Neural cell (in vitro differentiated cells): ENCODE measurements at regions not wholly inside any gene's neighbourhood (a gene's known extent, or its start where the extent isn't known, plus 50 kb on each side); places are given as distances from the start of the nearest gene placed in this dataset.

ENCODE experiments used
- H2AFZ ChIP-seq: fragments of 200-600, 300-800 bp; sonication (generic), shearing (Covaris generic); 2 replicates; pipeline ENCODE4 v1.6.0; 2014; ENCODE audit warnings: low read depth, mild to moderate bottlenecking, antibody characterized with exemption, low read length, moderate library complexity
- H3F3A ChIP-seq: fragments of 200-600 bp; shearing (Covaris generic); 2 replicates; pipeline ENCODE4 v1.6.1; 2016; ENCODE audit warnings: mild to moderate bottlenecking, moderate library complexity, mixed read lengths, antibody characterized with exemption, low read length; ENCODE audit not compliant: insufficient read depth, poor library complexity, severe bottlenecking
- H3K27ac ChIP-seq: fragments of 200-600, 300-800 bp; sonication (generic), shearing (Covaris generic); 2 replicates; pipeline ENCODE4 v1.5.1; 2014; ENCODE audit warnings: mild to moderate bottlenecking, low read length, moderate library complexity
- H3K27me3 ChIP-seq: fragments of 300-800, 200-600 bp; sonication (generic), shearing (Covaris generic); 2 replicates; pipeline ENCODE4 v1.6.0; 2014; ENCODE audit warnings: mild to moderate bottlenecking, low read depth, low read length, moderate library complexity; ENCODE audit not compliant: insufficient read depth
- H3K36me3 ChIP-seq: fragments of 300-800, 200-600 bp; sonication (generic), shearing (Covaris generic); 2 replicates; pipeline ENCODE4 v1.5.1; 2014; ENCODE audit warnings: mild to moderate bottlenecking, antibody characterized with exemption, low read length, moderate library complexity; ENCODE audit not compliant: insufficient read depth
- H3K4me2 ChIP-seq: fragments of 300-800, 200-600 bp; sonication (generic), shearing (Covaris generic); 2 replicates; pipeline ENCODE4 v1.6.0; 2014; ENCODE audit warnings: mild to moderate bottlenecking, low read length
- H3K4me3 ChIP-seq: fragments of 300-800, 200-600 bp; sonication (generic), shearing (Covaris generic); 2 replicates; pipeline ENCODE4 v1.5.1; 2014; ENCODE audit warnings: mild to moderate bottlenecking, low read length, moderate library complexity
- H3K79me2 ChIP-seq: fragments of 200-600 bp; shearing (Covaris generic); replicated peaks from 2 replicates; pipeline ENCODE4 v1.6.0; 2014; ENCODE audit warnings: mild to moderate bottlenecking, low read length, moderate library complexity; ENCODE audit not compliant: insufficient read depth
- H3K9ac ChIP-seq: fragments of 300-800, 200-600 bp; sonication (generic), shearing (Covaris generic); 2 replicates; pipeline ENCODE4 v1.6.1; 2016; ENCODE audit warnings: mild to moderate bottlenecking, low read length, mixed read lengths
- H3K9me2 ChIP-seq: fragments of 200-600 bp; shearing (Covaris generic); 2 replicates; pipeline ENCODE4 v1.6.1; 2016; ENCODE audit warnings: mild to moderate bottlenecking, low read length, mixed read lengths; ENCODE audit not compliant: insufficient read depth
- H3K9me3 ChIP-seq: fragments of 200-600, 300-800 bp; sonication (generic), shearing (Covaris generic); 2 replicates; pipeline ENCODE4 v1.6.1; 2016; ENCODE audit warnings: mild to moderate bottlenecking, mixed run types, low read length, moderate library complexity, mixed read lengths
- H4K20me1 ChIP-seq: fragments of 200-600 bp; shearing (Covaris generic); 2 replicates; pipeline ENCODE4 v1.6.1; 2016; ENCODE audit warnings: mild to moderate bottlenecking, mixed run types; ENCODE audit not compliant: insufficient read depth
- CTCF ChIP-seq: fragments of 450-650 bp; IDR thresholded peaks from 2 replicates; pipeline ENCODE4 v1.5.1; 2014; ENCODE audit warnings: antibody characterized with exemption, mild to moderate bottlenecking, moderate library complexity; ENCODE audit not compliant: poor library complexity, severe bottlenecking
- EP300 ChIP-seq: fragments of 450-650 bp; conservative IDR thresholded peaks from 2 replicates; pipeline ENCODE4 v1.6.1; 2014; ENCODE audit warnings: antibody characterized with exemption, mild to moderate bottlenecking, moderate library complexity; ENCODE audit not compliant: poor library complexity, severe bottlenecking
- EZH2 ChIP-seq: fragments of 200-600, 300-800 bp; shearing (Covaris generic), sonication (generic); IDR thresholded peaks from 2 replicates; pipeline ENCODE4 v1.6.1; 2014; ENCODE audit warnings: antibody characterized with exemption, low read length, borderline replicate concordance, mild to moderate bottlenecking; ENCODE audit not compliant: insufficient read depth, poor library complexity, severe bottlenecking
- MXI1 ChIP-seq: fragments of 450-650 bp; conservative IDR thresholded peaks from 2 replicates; pipeline ENCODE4 v1.6.1; 2014; ENCODE audit warnings: antibody characterized with exemption, mild to moderate bottlenecking; ENCODE audit not compliant: poor library complexity, severe bottlenecking
- POLR2AphosphoS5 ChIP-seq: IDR thresholded peaks from 2 replicates; pipeline ENCODE4 v1.6.1; 2012
- RAD21 ChIP-seq: fragments of 450-650 bp; conservative IDR thresholded peaks from 2 replicates; pipeline ENCODE4 v1.6.1; 2014; ENCODE audit warnings: antibody characterized with exemption, mild to moderate bottlenecking, moderate library complexity
- REST ChIP-seq: IDR thresholded peaks from 2 replicates; pipeline ENCODE4 v1.6.1; 2012; ENCODE audit warnings: borderline replicate concordance
- SMC3 ChIP-seq: fragments of 450-650 bp; conservative IDR thresholded peaks from 2 replicates; pipeline ENCODE4 v1.6.1; 2014; ENCODE audit warnings: antibody characterized with exemption, mild to moderate bottlenecking, moderate library complexity; ENCODE audit not compliant: poor library complexity
- TAF1 ChIP-seq: IDR thresholded peaks from 2 replicates; pipeline ENCODE4 v1.6.1; 2012; ENCODE audit warnings: low read depth

GRCh38 chr20:57867807-57868206 is 158.0 kb upstream of the PMEPA1 start:
- Histone ChIP-seq H3K9me3 (no peaks in the 10 kb centered on the region), H3K36me3 (no peaks in the 10 kb centered on the region), H2AFZ (no peak overlapping the region), H3K9ac (no peak overlapping the region), H3K4me3 (no peak overlapping the region), H3K27ac (no peak overlapping the region), H3K79me2 (no peaks in the 10 kb centered on the region), H3K4me2 (no peak overlapping the region), H4K20me1 (no peaks in the 10 kb centered on the region), H3K9me2 (no peaks in the 10 kb centered on the region), H3K27me3 (no peaks in the 10 kb centered on the region), H3F3A (no peaks in the 10 kb centered on the region)
- TF ChIP-seq TAF1, result no peak
- TF ChIP-seq EP300, result no peak
- no peak for TF ChIP-seq SMC3
- no peak for TF ChIP-seq MXI1
- no peak for TF ChIP-seq RAD21
- TF ChIP-seq REST, result no peak
- no peak for TF ChIP-seq POLR2AphosphoS5
- no peak for TF ChIP-seq EZH2
- TF ChIP-seq CTCF, result no peak

GRCh38 chr20:57867181-57867803 is 157.5 kb upstream of the PMEPA1 start:
- Histone ChIP-seq H3K9ac (no peak overlapping the region), H3K36me3 (no peaks in the 10 kb centered on the region), H3K27ac (no peak overlapping the region), H3K4me3 (no peak overlapping the region), H3K9me3 (no peaks in the 10 kb centered on the region), H3F3A (no peaks in the 10 kb centered on the region), H3K27me3 (no peaks in the 10 kb centered on the region), H2AFZ (no peak overlapping the region), H3K79me2 (no peaks in the 10 kb centered on the region), H3K4me2 (no peak overlapping the region), H4K20me1 (no peaks in the 10 kb centered on the region), H3K9me2 (no peaks in the 10 kb centered on the region)
- TF ChIP-seq EZH2 (no peak), CTCF (no peak), RAD21 (no peak), SMC3 (no peak), TAF1 (no peak), MXI1 (no peak), EP300 (no peak), REST (no peak), POLR2AphosphoS5 (no peak)
